Liver (tissue), 3 donors: ENCODE measurements at regions not wholly inside any gene's neighbourhood (a gene's known extent, or its start where the extent isn't known, plus 50 kb on each side); places are given as distances from the start of the nearest gene placed in this dataset.

Source experiments
- ATF3 ChIP-seq: IDR thresholded peaks from 2 replicates; pipeline ENCODE4 v1.6.1; 2016; ENCODE audit warnings: antibody characterized with exemption
- CTCF ChIP-seq: fragments of 150-350 bp; IDR thresholded peaks from 2 replicates; pipeline ENCODE4 v1.5.1; 2017; ENCODE audit warnings: improper control_type of control experiment, low read depth, low read length; ENCODE audit not compliant: missing input control
- EGR1 ChIP-seq, 2 donors: IDR thresholded peaks; 2 replicates each; pipeline ENCODE4 v1.6.1; 2016 to 2018; ENCODE audit warnings: antibody characterized with exemption in 2 of 2, low read depth in 2 of 2
- GABPA ChIP-seq, 2 donors: IDR thresholded peaks in 1 of 2; conservative IDR thresholded peaks in 1 of 2; 2 replicates each; pipeline ENCODE4 v1.6.1; 2016; ENCODE audit warnings: antibody characterized with exemption in 2 of 2, mild to moderate bottlenecking in 1 of 2, moderate library complexity in 1 of 2
- JUND ChIP-seq, 2 donors: IDR thresholded peaks; 2 replicates each; pipeline ENCODE4 v1.6.1; 2016; ENCODE audit warnings: antibody characterized with exemption in 2 of 2
- RAD21 ChIP-seq, 2 donors: IDR thresholded peaks; 2 replicates each; pipeline ENCODE4 v1.6.1; 2016; ENCODE audit warnings: antibody characterized with exemption in 2 of 2, mild to moderate bottlenecking in 2 of 2
- SP1 ChIP-seq: IDR thresholded peaks from 2 replicates; pipeline ENCODE4 v1.6.1; 2018; ENCODE audit warnings: antibody characterized with exemption, mild to moderate bottlenecking
- TAF1 ChIP-seq: conservative IDR thresholded peaks from 2 replicates; pipeline ENCODE4 v1.6.1; 2016; ENCODE audit warnings: antibody characterized with exemption, mild to moderate bottlenecking
- YY1 ChIP-seq: IDR thresholded peaks from 2 replicates; pipeline ENCODE4 v1.6.1; 2016; ENCODE audit warnings: antibody characterized with exemption, mild to moderate bottlenecking
- TF ChIP-seq, protein P1 (sequence below): IDR thresholded peaks from 2 replicates; pipeline ENCODE4 v1.6.1; 2016; ENCODE audit warnings: antibody characterized with exemption
- TF ChIP-seq, protein P2 (sequence below): IDR thresholded peaks from 2 replicates; pipeline ENCODE4 v1.6.1; 2016; ENCODE audit warnings: antibody characterized with exemption, mild to moderate bottlenecking
- donor health status: healthy.
- donor health status: healthy.

DNA sequence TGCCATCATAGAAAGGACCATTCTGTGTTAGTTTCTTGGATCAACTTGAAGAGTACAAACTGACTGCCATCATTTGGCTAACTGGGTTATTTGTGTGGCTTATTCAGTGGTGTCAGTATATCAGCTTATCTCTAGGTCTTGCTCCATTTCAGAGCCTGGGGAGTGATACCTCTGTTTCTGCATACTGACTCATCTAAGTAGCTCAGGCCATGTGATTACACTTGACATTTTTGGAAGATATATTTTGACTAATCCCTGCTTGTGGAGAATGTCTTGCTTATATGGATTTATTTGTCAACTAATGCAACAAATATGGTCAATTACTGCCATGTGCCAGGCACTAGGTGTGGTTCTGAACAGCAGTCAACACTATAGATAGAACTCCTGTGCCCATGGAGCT lies 311.7 kb downstream of the YTHDC2 start:
- TF ChIP-seq EGR1 (IDR thresholded peaks at IDR 0.05; ENCODE audit: low read depth in 2 of 2) = no peak
- TF ChIP-seq CTCF = no peak
- TF ChIP-seq, protein P1, sequence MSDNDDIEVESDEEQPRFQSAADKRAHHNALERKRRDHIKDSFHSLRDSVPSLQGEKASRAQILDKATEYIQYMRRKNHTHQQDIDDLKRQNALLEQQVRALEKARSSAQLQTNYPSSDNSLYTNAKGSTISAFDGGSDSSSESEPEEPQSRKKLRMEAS = no peak
- TF ChIP-seq, protein P2, sequence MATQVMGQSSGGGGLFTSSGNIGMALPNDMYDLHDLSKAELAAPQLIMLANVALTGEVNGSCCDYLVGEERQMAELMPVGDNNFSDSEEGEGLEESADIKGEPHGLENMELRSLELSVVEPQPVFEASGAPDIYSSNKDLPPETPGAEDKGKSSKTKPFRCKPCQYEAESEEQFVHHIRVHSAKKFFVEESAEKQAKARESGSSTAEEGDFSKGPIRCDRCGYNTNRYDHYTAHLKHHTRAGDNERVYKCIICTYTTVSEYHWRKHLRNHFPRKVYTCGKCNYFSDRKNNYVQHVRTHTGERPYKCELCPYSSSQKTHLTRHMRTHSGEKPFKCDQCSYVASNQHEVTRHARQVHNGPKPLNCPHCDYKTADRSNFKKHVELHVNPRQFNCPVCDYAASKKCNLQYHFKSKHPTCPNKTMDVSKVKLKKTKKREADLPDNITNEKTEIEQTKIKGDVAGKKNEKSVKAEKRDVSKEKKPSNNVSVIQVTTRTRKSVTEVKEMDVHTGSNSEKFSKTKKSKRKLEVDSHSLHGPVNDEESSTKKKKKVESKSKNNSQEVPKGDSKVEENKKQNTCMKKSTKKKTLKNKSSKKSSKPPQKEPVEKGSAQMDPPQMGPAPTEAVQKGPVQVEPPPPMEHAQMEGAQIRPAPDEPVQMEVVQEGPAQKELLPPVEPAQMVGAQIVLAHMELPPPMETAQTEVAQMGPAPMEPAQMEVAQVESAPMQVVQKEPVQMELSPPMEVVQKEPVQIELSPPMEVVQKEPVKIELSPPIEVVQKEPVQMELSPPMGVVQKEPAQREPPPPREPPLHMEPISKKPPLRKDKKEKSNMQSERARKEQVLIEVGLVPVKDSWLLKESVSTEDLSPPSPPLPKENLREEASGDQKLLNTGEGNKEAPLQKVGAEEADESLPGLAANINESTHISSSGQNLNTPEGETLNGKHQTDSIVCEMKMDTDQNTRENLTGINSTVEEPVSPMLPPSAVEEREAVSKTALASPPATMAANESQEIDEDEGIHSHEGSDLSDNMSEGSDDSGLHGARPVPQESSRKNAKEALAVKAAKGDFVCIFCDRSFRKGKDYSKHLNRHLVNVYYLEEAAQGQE = no peak
- no peak for TF ChIP-seq SP1
- no peak for TF ChIP-seq ATF3
- no peak for TF ChIP-seq YY1
- TF ChIP-seq JUND (IDR thresholded peaks at IDR 0.05) = no peak
- TF ChIP-seq RAD21 (IDR thresholded peaks at IDR 0.05) = no peak
- TF ChIP-seq GABPA (IDR thresholded peaks at IDR 0.05 in 1 of 2, conservative IDR thresholded peaks at IDR 0.05 in 1 of 2) = no peak
- TF ChIP-seq TAF1 = no peak
